Endothelial cell of umbilical vein (primary cell): ENCODE measurements at regions not wholly inside any gene's neighbourhood (a gene's known extent, or its start where the extent isn't known, plus 50 kb on each side); places are given as distances from the start of the nearest gene placed in this dataset.

Experiments
- BruUV-seq: library from RNA; stranded (reverse); fragments of 400-500 nt; replicated peaks from 2 replicates; lab custom pipeline; 2021; lab: Mats Ljungman, UMichigan
- CTCF ChIA-PET: fragments of 300-600, 350-600 bp; sonication (Branson Sonifier 250); formaldehyde crosslinking; loops from one replicate; lab custom pipeline; 2021; ENCODE audit warnings: antibody characterized with exemption, inconsistent platforms; lab: Charles Lee
- POLR2A ChIA-PET: fragments of 300-600, 350-600 bp; sonication (Branson Sonifier 250); formaldehyde crosslinking; loops from one replicate; lab custom pipeline; 2021; ENCODE audit warnings: antibody characterized with exemption, inconsistent platforms; lab: Charles Lee
- DNase-seq: peaks from one replicate; pipeline ENCODE4 v3.0.0-alpha.2; 2011; ENCODE audit warnings: low read depth, low spot score
- FAIRE-seq: peaks from 2 replicates; lab custom pipeline; 2011; peaks lifted over from hg19 to GRCh38; lab: Jason Lieb, UNC
- H2AFZ ChIP-seq: 2 replicates; pipeline ENCODE4 v1.6.0; 2012; ENCODE audit warnings: low read depth, low read length, control low read depth, inconsistent platforms
- H3K27ac ChIP-seq: 2 replicates; pipeline ENCODE4 v1.5.1; 2011; ENCODE audit warnings: low read depth, mild to moderate bottlenecking, control low read depth, low read length, moderate library complexity; ENCODE audit not compliant: insufficient read depth
- H3K27me3 ChIP-seq, 2 experiments: 2 replicates each; pipeline versions ENCODE4 v1.6.0 to v1.6.1; 2011; ENCODE audit warnings: low read length in 2 of 2, mixed read lengths in 1 of 2; ENCODE audit not compliant: control insufficient read depth in 2 of 2, insufficient read depth in 2 of 2
- H3K36me3 ChIP-seq, 2 experiments: 2 replicates in 1 of 2; 3 replicates in 1 of 2; pipeline ENCODE4 v1.5.1; 2011; ENCODE audit warnings: low read length in 2 of 2, mild to moderate bottlenecking in 1 of 2, moderate library complexity in 1 of 2; ENCODE audit not compliant: control insufficient read depth in 2 of 2, insufficient read depth in 2 of 2; ENCODE audit errors: extremely low read depth in 1 of 2
- H3K4me1 ChIP-seq: 3 replicates; pipeline ENCODE4 v1.5.1; 2011; ENCODE audit warnings: mild to moderate bottlenecking, low read length; ENCODE audit not compliant: control insufficient read depth, insufficient read depth; ENCODE audit errors: extremely low read depth
- H3K4me2 ChIP-seq: 2 replicates; pipeline ENCODE4 v1.6.1; 2011; ENCODE audit warnings: low read length, control low read depth, mixed read lengths; ENCODE audit not compliant: insufficient read depth
- H3K4me3 ChIP-seq, 3 experiments: fragments of 200-600 bp in 1 of 3; sonication (generic), shearing (Covaris generic) in 1 of 3; replicated peaks in 1 of 3; 2 replicates each; pipeline ENCODE4 v1.5.1; 2011 to 2016; ENCODE audit warnings: control low read depth in 3 of 3, low read length in 3 of 3, mild to moderate bottlenecking in 2 of 3, inconsistent platforms in 1 of 3, low read depth in 1 of 3, moderate library complexity in 1 of 3; ENCODE audit not compliant: insufficient read depth in 1 of 3
- H3K79me2 ChIP-seq: 2 replicates; pipeline ENCODE4 v1.6.0; 2012; ENCODE audit warnings: low read length, inconsistent platforms; ENCODE audit not compliant: control insufficient read depth, insufficient read depth
- H3K9ac ChIP-seq: replicated peaks from 2 replicates; pipeline ENCODE3; 2011; ENCODE audit warnings: low read length, control low read depth; ENCODE audit not compliant: insufficient read depth; ENCODE audit errors: extremely low read depth
- H3K9me1 ChIP-seq: replicated peaks from 3 replicates; pipeline ENCODE4 v1.6.0; 2011; ENCODE audit warnings: mild to moderate bottlenecking, low read length; ENCODE audit not compliant: control insufficient read depth, insufficient read depth; ENCODE audit errors: extremely low read depth
- H3K9me3 ChIP-seq: replicated peaks from 2 replicates; pipeline ENCODE4 v1.5.1; 2012; ENCODE audit warnings: low read length, inconsistent platforms; ENCODE audit not compliant: control insufficient read depth, insufficient read depth
- H4K20me1 ChIP-seq: replicated peaks from 2 replicates; pipeline ENCODE3; 2011; ENCODE audit warnings: mild to moderate bottlenecking, low read length; ENCODE audit not compliant: control insufficient read depth, insufficient read depth; ENCODE audit errors: extremely low read depth
- EZH2 ChIP-seq: IDR thresholded peaks from 2 replicates; pipeline ENCODE4 v1.6.1; 2012; ENCODE audit warnings: borderline replicate concordance, low read depth, mild to moderate bottlenecking, moderate library complexity, low read length, inconsistent platforms; ENCODE audit not compliant: severe bottlenecking
- FOS ChIP-seq: IDR thresholded peaks from 2 replicates; pipeline ENCODE4 v1.6.1; 2011; ENCODE audit warnings: mild to moderate bottlenecking, low read length, moderate library complexity, borderline replicate concordance; ENCODE audit not compliant: insufficient read depth
- GATA2 ChIP-seq: IDR thresholded peaks from 2 replicates; pipeline ENCODE4 v1.7.0; 2011; ENCODE audit warnings: low read depth, mild to moderate bottlenecking, moderate library complexity, mixed read lengths, low read length; ENCODE audit not compliant: insufficient read length, insufficient read depth
- JUN ChIP-seq: IDR thresholded peaks from 2 replicates; pipeline ENCODE4 v1.6.1; 2011; ENCODE audit warnings: borderline replicate concordance, low read depth; ENCODE audit not compliant: insufficient read length, insufficient read depth
- MYC ChIP-seq: IDR thresholded peaks from one replicate; pipeline ENCODE4 v1.6.1; 2011; ENCODE audit warnings: mild to moderate bottlenecking, low read depth, low read length
- POLR2A ChIP-seq: IDR thresholded peaks from 2 replicates; pipeline ENCODE4 v1.6.1; 2012; ENCODE audit warnings: low read depth, mild to moderate bottlenecking, control low read depth, low read length
- POLR2AphosphoS5 ChIP-seq: IDR thresholded peaks from 2 replicates; pipeline ENCODE4 v1.6.1; 2012; ENCODE audit warnings: low read depth, mild to moderate bottlenecking, control low read depth, low read length, moderate library complexity; ENCODE audit not compliant: insufficient read depth
- dilution Hi-C: fragments of 300-500 bp; cut with MboI; formaldehyde crosslinking; loops from one replicate; pipeline ENCODE4 v1.15.0; 2019; ENCODE audit warnings: low sequenced_read_pairs; ENCODE audit not compliant: extremely low pct_ligation_motif_present
- intact Hi-C: fragments of 100-400 bp; cut with micrococcal nuclease; formaldehyde crosslinking; loops from one replicate; pipeline ENCODE4 v1.10.0; 2022
- TF ChIP-seq, protein P1 (sequence below): IDR thresholded peaks from 2 replicates; pipeline ENCODE4 v1.6.1; 2011; ENCODE audit not compliant: insufficient read depth, insufficient read length
- TF ChIP-seq, protein P2 (sequence below), 2 donors: IDR thresholded peaks; 1 replicate in 1 of 2; 2 replicates in 1 of 2; pipeline ENCODE4 v1.5.1; 2011; ENCODE audit warnings: low read length in 2 of 2, mild to moderate bottlenecking in 2 of 2, moderate library complexity in 2 of 2, control low read depth in 1 of 2, inconsistent platforms in 1 of 2, low read depth in 1 of 2; ENCODE audit not compliant: insufficient read depth in 1 of 2; ENCODE audit errors: extremely low read depth in 1 of 2

DNA sequence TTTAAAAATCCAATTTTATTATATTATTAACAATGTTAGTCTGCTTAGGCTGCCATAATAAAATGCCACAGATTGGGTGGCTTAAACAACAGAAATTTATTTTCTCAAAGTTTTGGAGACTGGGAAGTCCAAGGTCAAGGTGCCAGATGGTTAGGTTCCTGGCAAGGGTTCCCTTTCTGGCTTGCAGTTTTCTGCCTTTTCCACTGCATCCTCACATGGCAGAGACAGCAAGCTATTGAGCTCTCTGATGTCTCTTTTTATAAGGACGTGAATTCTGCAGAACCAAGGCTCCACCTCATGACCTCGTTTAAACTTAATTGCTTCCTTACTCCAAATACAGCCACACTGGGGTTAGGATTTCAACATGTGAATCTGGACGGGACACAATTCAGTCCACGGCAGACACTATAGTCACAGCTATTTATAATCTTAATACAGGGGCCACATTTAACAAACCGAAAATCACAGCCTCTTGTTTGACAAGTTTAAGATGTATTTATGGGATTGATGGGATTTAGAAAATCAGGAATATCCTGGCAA, 174.9 kb upstream of the PUM3 start:
- Histone ChIP-seq H3K27me3 (no peaks in the 10 kb centered on the region), H3K4me3 (no peak overlapping the region), H2AFZ (no peak overlapping the region), H3K36me3 (no peaks in the 10 kb centered on the region), H3K9me1 (no peaks in the 10 kb centered on the region), H3K79me2 (no peaks in the 10 kb centered on the region), H3K27ac (no peak overlapping the region), H3K9me3 (no peaks in the 10 kb centered on the region), H3K4me1 (no peaks in the 10 kb centered on the region), H3K4me2 (no peak overlapping the region), H3K9ac (no peak overlapping the region), H4K20me1 (no peaks in the 10 kb centered on the region)
- intact Hi-C loops: no loop called here
- POLR2A ChIA-PET: no interaction called here
- DNase-seq: no peak
- no peak for TF ChIP-seq GATA2
- TF ChIP-seq POLR2A: no peak
- TF ChIP-seq POLR2AphosphoS5: no peak
- TF ChIP-seq, protein P1, sequence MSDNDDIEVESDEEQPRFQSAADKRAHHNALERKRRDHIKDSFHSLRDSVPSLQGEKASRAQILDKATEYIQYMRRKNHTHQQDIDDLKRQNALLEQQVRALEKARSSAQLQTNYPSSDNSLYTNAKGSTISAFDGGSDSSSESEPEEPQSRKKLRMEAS: no peak
- no TSS peak for BruUV-seq
- FAIRE-seq: no peak
- dilution Hi-C loops: no loop called here
- CTCF ChIA-PET: no interaction called here

DNA sequence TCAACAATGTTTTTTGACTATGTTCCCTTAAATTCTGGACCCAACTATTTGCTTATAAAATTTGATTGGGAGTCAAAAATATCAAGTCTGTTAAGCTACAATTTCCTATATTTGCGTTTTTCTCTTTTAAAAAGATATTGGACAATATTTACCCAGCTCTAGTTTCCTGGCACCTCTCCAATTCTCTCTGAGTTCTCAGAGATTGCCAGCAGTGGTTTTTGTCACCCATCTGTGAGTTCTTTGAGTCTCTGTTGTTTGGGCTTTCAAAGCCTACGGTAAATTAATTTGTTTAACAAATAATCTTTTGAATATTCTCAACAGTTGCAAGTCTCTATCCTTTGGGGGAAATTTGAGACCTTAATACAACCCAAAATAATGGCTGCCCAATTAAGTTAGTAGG, 174.2 kb upstream of the PUM3 start:
- intact Hi-C loops: no loop called here
- Histone ChIP-seq H2AFZ (no peak overlapping the region), H3K79me2 (no peaks in the 10 kb centered on the region), H3K4me3 (no peak overlapping the region), H3K27me3 (no peaks in the 10 kb centered on the region), H3K27ac (no peak overlapping the region), H3K36me3 (no peaks in the 10 kb centered on the region), H4K20me1 (no peaks in the 10 kb centered on the region), H3K9me1 (no peaks in the 10 kb centered on the region), H3K9me3 (no peaks in the 10 kb centered on the region), H3K4me2 (no peak overlapping the region), H3K9ac (no peak overlapping the region), H3K4me1 (no peaks in the 10 kb centered on the region)
- ChIA-PET POLR2A (no interaction called here), CTCF (interaction anchor here (1.0 kb wide), 1 partner anchor 160 kb away, joined by 3 read pairs; no protein-coding TSS in a partner anchor)
- no peak for FAIRE-seq
- dilution Hi-C loops: no loop called here
- TF ChIP-seq, protein P1: no peak
- TF ChIP-seq MYC: no peak
- no peak for TF ChIP-seq GATA2
- TF ChIP-seq EZH2: no peak
- TF ChIP-seq, protein P2, sequence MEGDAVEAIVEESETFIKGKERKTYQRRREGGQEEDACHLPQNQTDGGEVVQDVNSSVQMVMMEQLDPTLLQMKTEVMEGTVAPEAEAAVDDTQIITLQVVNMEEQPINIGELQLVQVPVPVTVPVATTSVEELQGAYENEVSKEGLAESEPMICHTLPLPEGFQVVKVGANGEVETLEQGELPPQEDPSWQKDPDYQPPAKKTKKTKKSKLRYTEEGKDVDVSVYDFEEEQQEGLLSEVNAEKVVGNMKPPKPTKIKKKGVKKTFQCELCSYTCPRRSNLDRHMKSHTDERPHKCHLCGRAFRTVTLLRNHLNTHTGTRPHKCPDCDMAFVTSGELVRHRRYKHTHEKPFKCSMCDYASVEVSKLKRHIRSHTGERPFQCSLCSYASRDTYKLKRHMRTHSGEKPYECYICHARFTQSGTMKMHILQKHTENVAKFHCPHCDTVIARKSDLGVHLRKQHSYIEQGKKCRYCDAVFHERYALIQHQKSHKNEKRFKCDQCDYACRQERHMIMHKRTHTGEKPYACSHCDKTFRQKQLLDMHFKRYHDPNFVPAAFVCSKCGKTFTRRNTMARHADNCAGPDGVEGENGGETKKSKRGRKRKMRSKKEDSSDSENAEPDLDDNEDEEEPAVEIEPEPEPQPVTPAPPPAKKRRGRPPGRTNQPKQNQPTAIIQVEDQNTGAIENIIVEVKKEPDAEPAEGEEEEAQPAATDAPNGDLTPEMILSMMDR (IDR thresholded peaks at IDR 0.05; ENCODE audit: extremely low read depth in 1 of 2, insufficient read depth in 1 of 2, low read depth in 1 of 2, low read length in 2 of 2): no peak
- no peak for TF ChIP-seq FOS
- TF ChIP-seq POLR2A: no peak
- no peak for TF ChIP-seq POLR2AphosphoS5
- no peak for TF ChIP-seq JUN
- BruUV-seq: no TSS peak
- DNase-seq: no peak
